GM21717 (cell line): ENCODE measurements at regions not wholly inside any gene's neighbourhood (a gene's known extent, or its start where the extent isn't known, plus 50 kb on each side); places are given as distances from the start of the nearest gene placed in this dataset.
"Not testable (repeated sequence)": the region's sequence is repeated elsewhere in the genome, so short reads cannot be mapped to it uniquely, and the experiment has no call there.

ENCODE experiments used
- ATAC-seq: cut with Tn5 transposase; IDR thresholded peaks from one replicate; pipeline ENCODE4 v1.9.1; 2021; ENCODE audit warnings: mild to moderate bottlenecking, moderate library complexity; ENCODE audit not compliant: unreplicated experiment

- ATAC-seq, result no peak
Measured at GRCh38 chrX:40380655-40381488, 199.9 kb upstream of the ATP6AP2 start.

- no peak for ATAC-seq
Measured at GRCh38 chrX:40377684-40378083, 203.1 kb upstream of the ATP6AP2 start.

GRCh38 chrX:40374486-40374885 is 206.3 kb upstream of the ATP6AP2 start:
- ATAC-seq, result no peak

GRCh38 chrX:40373641-40374040 is 207.1 kb upstream of the ATP6AP2 start:
- ATAC-seq, result no peak

GRCh38 chrX:40373025-40373424 is 207.7 kb upstream of the ATP6AP2 start:
- no peak for ATAC-seq

- no peak for ATAC-seq
Measured at GRCh38 chrX:40371376-40371775, 209.4 kb upstream of the ATP6AP2 start.

- no peak for ATAC-seq
Measured at GRCh38 chrX:40368611-40369061, 212.1 kb upstream of the ATP6AP2 start.

GRCh38 chrX:40366661-40367060 is 214.1 kb upstream of the ATP6AP2 start:
- ATAC-seq, result no peak

GRCh38 chrX:40362291-40362690 is 218.5 kb upstream of the ATP6AP2 start:
- not testable (repeated sequence) for ATAC-seq

- no peak for ATAC-seq
Measured at GRCh38 chrX:40360557-40360956, 220.2 kb upstream of the ATP6AP2 start.

- ATAC-seq, result no peak
Measured at GRCh38 chrX:40359593-40359992, 221.2 kb upstream of the ATP6AP2 start.

GRCh38 chrX:40358994-40359393 is 221.8 kb upstream of the ATP6AP2 start:
- ATAC-seq, result no peak

- ATAC-seq, result no peak
Measured at GRCh38 chrX:40349251-40349650, 231.5 kb upstream of the ATP6AP2 start.

- no peak for ATAC-seq
Measured at GRCh38 chrX:40346379-40346778, 234.4 kb upstream of the ATP6AP2 start.

- no peak for ATAC-seq
Measured at GRCh38 chrX:40343319-40343718, 237.5 kb upstream of the ATP6AP2 start.

- ATAC-seq, result no peak
Measured at GRCh38 chrX:40340116-40340515, 240.7 kb upstream of the ATP6AP2 start.

- no peak for ATAC-seq
Measured at GRCh38 chrX:40333344-40333743, 235.6 kb upstream of the BCOR start.

- no peak for ATAC-seq
Measured at GRCh38 chrX:40331762-40332161, 234.0 kb upstream of the BCOR start.

- no peak for ATAC-seq
Measured at GRCh38 chrX:40331353-40331752, 233.6 kb upstream of the BCOR start.

- ATAC-seq, result no peak
Measured at GRCh38 chrX:40329616-40330015, 231.9 kb upstream of the BCOR start.

GRCh38 chrX:40327085-40327484 is 229.3 kb upstream of the BCOR start:
- no peak for ATAC-seq

- no peak for ATAC-seq
Measured at GRCh38 chrX:40326186-40326965, 228.6 kb upstream of the BCOR start.
